Glutamatergic neuron (in vitro differentiated cells): ENCODE measurements at regions not wholly inside any gene's neighbourhood (a gene's known extent, or its start where the extent isn't known, plus 50 kb on each side); places are given as distances from the start of the nearest gene placed in this dataset.

Experiments used
- DNase-seq: peaks from one replicate; pipeline ENCODE4 v3.0.0; 2022
- H3K27ac Mint-ChIP-seq: one replicate; pipeline ENCODE4 v1.8.0; 2020; ENCODE audit warnings: mild to moderate bottlenecking, mixed read lengths, inconsistent platforms; ENCODE audit not compliant: unreplicated experiment
- H3K27me3 Mint-ChIP-seq: one replicate; pipeline ENCODE4 v1.8.0; 2020; ENCODE audit warnings: mild to moderate bottlenecking, moderate library complexity, mixed read lengths, inconsistent platforms; ENCODE audit not compliant: unreplicated experiment
- H3K36me3 Mint-ChIP-seq: one replicate; pipeline ENCODE4 v1.8.0; 2020; ENCODE audit warnings: mild to moderate bottlenecking, mixed read lengths, inconsistent platforms; ENCODE audit not compliant: unreplicated experiment
- H3K4me1 Mint-ChIP-seq: one replicate; pipeline ENCODE4 v1.8.0; 2020; ENCODE audit warnings: mild to moderate bottlenecking, low read depth, mixed read lengths, inconsistent platforms; ENCODE audit not compliant: unreplicated experiment
- H3K4me3 Mint-ChIP-seq: one replicate; pipeline ENCODE4 v1.8.0; 2020; ENCODE audit warnings: mild to moderate bottlenecking, mixed read lengths, inconsistent platforms; ENCODE audit not compliant: unreplicated experiment
- H3K9me3 Mint-ChIP-seq: one replicate; pipeline ENCODE4 v1.8.0; 2020; ENCODE audit warnings: mild to moderate bottlenecking, moderate library complexity, mixed read lengths, inconsistent platforms; ENCODE audit not compliant: unreplicated experiment
- TF ChIP-seq, protein P1 (sequence below): fragments of 200-600 bp; sonication (generic); IDR thresholded peaks from one replicate; pipeline ENCODE4 v1.5.0; 2021; ENCODE audit not compliant: partially characterized antibody, unreplicated experiment

DNA sequence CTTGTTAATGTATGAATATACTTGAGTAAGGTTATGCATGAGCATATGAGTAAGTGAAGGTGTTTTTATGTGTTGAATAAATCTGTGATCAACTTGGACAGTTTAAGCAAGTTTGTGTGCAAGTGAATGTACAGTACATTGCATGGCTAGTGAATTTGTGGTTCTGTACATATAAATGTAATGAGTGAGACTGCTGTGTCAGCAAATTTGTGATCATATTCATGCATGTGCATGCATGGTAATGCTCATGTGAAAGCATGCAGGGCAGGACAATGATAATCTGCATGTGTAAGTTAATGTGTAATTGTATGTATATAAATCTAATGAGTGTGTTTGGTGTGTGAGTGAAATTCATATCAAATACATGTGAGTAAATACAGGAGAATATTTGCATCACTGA lies 188.5 kb downstream of the PWWP3B start:
- Mint-ChIP-seq H3K27ac (no peak overlapping the region), H3K4me1 (no peaks in the 10 kb centered on the region), H3K27me3 (no peaks in the 10 kb centered on the region), H3K36me3 (no peaks in the 10 kb centered on the region), H3K4me3 (no peak overlapping the region), H3K9me3 (no peaks in the 10 kb centered on the region)
- TF ChIP-seq, protein P1, sequence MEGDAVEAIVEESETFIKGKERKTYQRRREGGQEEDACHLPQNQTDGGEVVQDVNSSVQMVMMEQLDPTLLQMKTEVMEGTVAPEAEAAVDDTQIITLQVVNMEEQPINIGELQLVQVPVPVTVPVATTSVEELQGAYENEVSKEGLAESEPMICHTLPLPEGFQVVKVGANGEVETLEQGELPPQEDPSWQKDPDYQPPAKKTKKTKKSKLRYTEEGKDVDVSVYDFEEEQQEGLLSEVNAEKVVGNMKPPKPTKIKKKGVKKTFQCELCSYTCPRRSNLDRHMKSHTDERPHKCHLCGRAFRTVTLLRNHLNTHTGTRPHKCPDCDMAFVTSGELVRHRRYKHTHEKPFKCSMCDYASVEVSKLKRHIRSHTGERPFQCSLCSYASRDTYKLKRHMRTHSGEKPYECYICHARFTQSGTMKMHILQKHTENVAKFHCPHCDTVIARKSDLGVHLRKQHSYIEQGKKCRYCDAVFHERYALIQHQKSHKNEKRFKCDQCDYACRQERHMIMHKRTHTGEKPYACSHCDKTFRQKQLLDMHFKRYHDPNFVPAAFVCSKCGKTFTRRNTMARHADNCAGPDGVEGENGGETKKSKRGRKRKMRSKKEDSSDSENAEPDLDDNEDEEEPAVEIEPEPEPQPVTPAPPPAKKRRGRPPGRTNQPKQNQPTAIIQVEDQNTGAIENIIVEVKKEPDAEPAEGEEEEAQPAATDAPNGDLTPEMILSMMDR = no peak
- DNase-seq = no peak

DNA sequence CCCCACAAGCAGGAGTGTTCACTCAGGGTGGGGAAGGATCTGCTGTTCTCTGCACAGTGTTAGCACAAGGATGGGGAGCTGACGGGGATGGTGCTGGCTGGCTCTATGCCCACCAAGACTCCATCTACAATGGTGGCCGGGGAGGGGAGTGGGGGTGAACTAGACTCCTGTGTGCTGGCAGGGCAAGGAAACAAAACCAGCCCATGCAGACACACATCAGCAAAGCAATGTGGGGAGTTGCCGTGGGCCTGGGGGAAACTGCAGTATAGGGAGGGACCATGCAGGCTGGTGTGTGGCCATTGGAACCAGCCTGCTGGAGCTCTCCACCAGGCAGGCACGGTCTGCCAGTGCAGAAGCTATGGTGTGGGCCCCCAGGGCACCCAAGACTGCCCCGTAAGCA lies 195.1 kb downstream of the PWWP3B start:
- Mint-ChIP-seq H3K9me3 (no peaks in the 10 kb centered on the region), H3K4me3 (no peak overlapping the region), H3K4me1 (no peaks in the 10 kb centered on the region), H3K36me3 (no peaks in the 10 kb centered on the region), H3K27me3 (no peaks in the 10 kb centered on the region), H3K27ac (no peak overlapping the region)
- DNase-seq = no peak
- TF ChIP-seq, protein P1 = no peak

DNA sequence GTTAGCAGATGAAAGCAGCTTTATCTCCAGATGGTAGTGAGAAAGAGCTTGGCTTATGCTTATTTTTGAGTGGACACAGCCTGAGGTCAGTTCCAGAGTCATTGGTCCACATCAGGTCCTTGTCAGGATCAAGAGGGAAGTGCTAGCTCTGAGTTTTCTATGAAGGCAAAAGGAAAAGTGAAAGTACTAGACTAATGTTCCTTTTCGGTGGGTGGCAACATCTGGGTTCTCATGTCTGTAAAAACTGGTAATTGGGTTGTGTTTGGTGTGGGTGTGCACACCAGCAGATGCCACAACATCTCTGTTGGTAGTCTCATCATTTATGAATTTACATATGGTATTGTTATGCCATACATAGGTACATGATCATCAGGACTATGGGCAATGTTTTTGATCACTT lies 210.5 kb downstream of the PWWP3B start:
- no peak overlapping the region for H3K27ac Mint-ChIP-seq

DNA sequence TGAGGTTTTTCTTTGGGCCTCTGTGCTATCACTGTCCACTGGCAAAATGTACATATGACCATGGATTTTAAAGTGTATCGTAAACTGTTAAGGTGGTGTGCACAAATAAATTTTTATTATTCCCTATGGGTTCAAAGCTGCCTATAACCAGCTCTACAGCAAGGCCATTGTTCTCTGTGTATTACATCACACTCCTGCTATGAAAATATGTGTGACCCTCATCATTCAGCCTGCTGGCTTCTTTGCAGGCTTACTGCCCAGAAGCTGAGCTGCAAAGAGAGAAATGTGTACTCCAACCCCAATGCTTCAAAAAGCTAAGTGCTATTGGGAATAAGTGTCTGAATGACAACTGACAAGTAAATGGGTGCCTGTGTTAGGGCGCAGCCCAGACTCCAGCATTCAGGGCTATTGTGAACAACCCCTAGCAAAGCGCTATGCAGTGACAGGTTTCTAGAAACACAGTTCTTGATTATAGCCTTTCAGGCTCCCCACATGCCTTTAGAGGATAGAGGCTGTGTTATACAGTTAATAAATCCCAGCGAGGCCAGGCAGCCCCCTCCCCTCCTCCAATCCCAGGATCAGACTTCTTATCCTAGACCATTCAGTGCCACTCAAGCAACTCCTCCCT lies 220.4 kb upstream of the RADX start:
- H3K4me3 Mint-ChIP-seq = no peak overlapping the region
- DNase-seq = no peak
- H3K4me1 Mint-ChIP-seq = no peaks in the 10 kb centered on the region
- no peak overlapping the region for H3K27ac Mint-ChIP-seq
- TF ChIP-seq, protein P1 = no peak
- no peaks in the 10 kb centered on the region for H3K9me3 Mint-ChIP-seq
- no peaks in the 10 kb centered on the region for H3K27me3 Mint-ChIP-seq
- H3K36me3 Mint-ChIP-seq = no peaks in the 10 kb centered on the region

More for the DNA sequence above, 210.5 kb downstream of the PWWP3B start:
- peaks cover 1% of the 10 kb centered on the region for H3K27me3 Mint-ChIP-seq
- H3K36me3 Mint-ChIP-seq = no peaks in the 10 kb centered on the region
- H3K4me3 Mint-ChIP-seq = no peak overlapping the region
- TF ChIP-seq, protein P1 = no peak
- no peak for DNase-seq
- no peaks in the 10 kb centered on the region for H3K4me1 Mint-ChIP-seq
- no peaks in the 10 kb centered on the region for H3K9me3 Mint-ChIP-seq

DNA sequence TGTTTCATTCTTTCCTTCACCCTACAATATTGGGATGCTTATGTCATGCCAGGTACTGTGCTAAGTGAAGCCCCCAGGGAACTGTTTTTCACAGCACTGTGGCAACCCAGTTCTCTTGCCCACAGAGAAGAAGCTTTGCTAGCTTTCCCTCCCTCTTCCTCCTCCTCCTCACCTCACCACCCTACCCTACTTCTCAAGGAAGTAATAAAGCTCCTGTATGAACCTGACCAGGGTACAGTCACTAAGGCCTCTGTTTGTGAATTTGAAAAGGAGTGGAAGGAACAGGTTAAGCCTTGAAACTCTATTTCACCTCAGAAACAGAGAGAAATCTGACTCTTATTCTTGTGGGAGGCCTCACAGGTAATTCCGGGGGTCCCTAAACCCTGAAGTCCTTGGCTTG lies 219.4 kb upstream of the RADX start:
- TF ChIP-seq, protein P1 = no peak
- Mint-ChIP-seq H3K27me3 (no peaks in the 10 kb centered on the region), H3K9me3 (no peaks in the 10 kb centered on the region), H3K4me3 (no peak overlapping the region), H3K27ac (no peak overlapping the region), H3K36me3 (no peaks in the 10 kb centered on the region), H3K4me1 (no peaks in the 10 kb centered on the region)
- no peak for DNase-seq
